Fibroblast of skin of abdomen (primary cell): ENCODE measurements at regions not wholly inside any gene's neighbourhood (a gene's known extent, or its start where the extent isn't known, plus 50 kb on each side); places are given as distances from the start of the nearest gene placed in this dataset.
"Not testable (repeated sequence)": the region's sequence is repeated elsewhere in the genome, so short reads cannot be mapped to it uniquely, and the experiment has no call there.

Experiments used
- DNase-seq: peaks from one replicate; pipeline ENCODE4 v3.0.0-alpha.2; 2013

- DNase-seq = no peak
Measured at GRCh38 chr5:9850456-9850855, 220.3 kb upstream of the TAS2R1 start.

GRCh38 chr5:9847631-9848030, 217.5 kb upstream of the TAS2R1 start:
- DNase-seq = no peak

- no peak for DNase-seq
Measured at GRCh38 chr5:9845185-9845584, 215.0 kb upstream of the TAS2R1 start.

- DNase-seq = no peak
Measured at GRCh38 chr5:9841516-9842170, 211.5 kb upstream of the TAS2R1 start.

- no peak for DNase-seq
Measured at GRCh38 chr5:9838916-9839315, 208.8 kb upstream of the TAS2R1 start.

GRCh38 chr5:9834871-9835770, 205.0 kb upstream of the TAS2R1 start:
- no peak for DNase-seq

GRCh38 chr5:9833871-9834270, 203.7 kb upstream of the TAS2R1 start:
- DNase-seq = no peak

GRCh38 chr5:9832921-9833320, 202.8 kb upstream of the TAS2R1 start:
- DNase-seq = no peak

- no peak for DNase-seq
Measured at GRCh38 chr5:9831823-9832222, 201.7 kb upstream of the TAS2R1 start.

- DNase-seq = no peak
Measured at GRCh38 chr5:9830184-9830583, 200.0 kb upstream of the TAS2R1 start.

- DNase-seq = no peak
Measured at GRCh38 chr5:9829621-9830020, 199.5 kb upstream of the TAS2R1 start.

GRCh38 chr5:9820691-9821449, 190.7 kb upstream of the TAS2R1 start:
- peak; percentile 51 for DNase-seq

- no peak for DNase-seq
Measured at GRCh38 chr5:9818340-9818845, 188.2 kb upstream of the TAS2R1 start.

GRCh38 chr5:9817819-9818218, 187.7 kb upstream of the TAS2R1 start:
- no peak for DNase-seq

GRCh38 chr5:9815051-9815450, 184.9 kb upstream of the TAS2R1 start:
- DNase-seq = no peak

- no peak for DNase-seq
Measured at GRCh38 chr5:9813305-9813704, 183.2 kb upstream of the TAS2R1 start.

GRCh38 chr5:9807366-9807765, 177.2 kb upstream of the TAS2R1 start:
- not testable (repeated sequence) for DNase-seq

GRCh38 chr5:9801908-9802307, 171.8 kb upstream of the TAS2R1 start:
- DNase-seq = no peak

- DNase-seq = no peak
Measured at GRCh38 chr5:9799606-9800005, 169.5 kb upstream of the TAS2R1 start.

- peak; percentile 49 for DNase-seq
Measured at GRCh38 chr5:9790276-9790675, 160.1 kb upstream of the TAS2R1 start.

GRCh38 chr5:9789777-9790176, 159.6 kb upstream of the TAS2R1 start:
- DNase-seq = no peak

- DNase-seq = no peak
Measured at GRCh38 chr5:9787861-9788600, 157.9 kb upstream of the TAS2R1 start.
